ENCODE measurements at regions not wholly inside any gene's neighbourhood (a gene's known extent, or its start where the extent isn't known, plus 50 kb on each side); places are given as distances from the start of the nearest gene placed in this dataset.
A peak's percentile ranks its signal among the peaks of the same experiment; 100 is the strongest.
"Not testable (repeated sequence)": the region's sequence is repeated elsewhere in the genome, so short reads cannot be mapped to it uniquely, and the experiment has no call there.

GRCh38 chr5:56732121-56732520 lies 83.2 kb upstream of the MAP3K1 start:
- no peak for DNase-seq (ENCODE audit: low read depth)

- not testable (repeated sequence) for DNase-seq (ENCODE audit: low read depth)
Observed at GRCh38 chr5:56731473-56731872, 83.9 kb upstream of the MAP3K1 start.

GRCh38 chr5:56729488-56729887 lies 85.9 kb upstream of the MAP3K1 start:
- no peak for DNase-seq (ENCODE audit: low read depth)

- no peak for DNase-seq (ENCODE audit: low read depth)
Observed at GRCh38 chr5:56725711-56726411, 89.5 kb upstream of the MAP3K1 start.

- DNase-seq (ENCODE audit: low read depth) = not testable (repeated sequence)
Observed at GRCh38 chr5:56724857-56725256, 90.5 kb upstream of the MAP3K1 start.

- no peak for DNase-seq (ENCODE audit: low read depth)
Observed at GRCh38 chr5:56722317-56722716, 93.0 kb upstream of the MAP3K1 start.

GRCh38 chr5:56717253-56717987 lies 97.9 kb upstream of the MAP3K1 start:
- DNase-seq (ENCODE audit: low read depth) = no peak

- DNase-seq (ENCODE audit: low read depth) = no peak
Observed at GRCh38 chr5:56715986-56716385, 99.4 kb upstream of the MAP3K1 start.

GRCh38 chr5:56712895-56713591 lies 102.3 kb upstream of the MAP3K1 start:
- DNase-seq (ENCODE audit: low read depth) = no peak

GRCh38 chr5:56710826-56711590 lies 104.3 kb upstream of the MAP3K1 start:
- DNase-seq (ENCODE audit: low read depth) = no peak

GRCh38 chr5:56706504-56706903 lies 108.8 kb upstream of the MAP3K1 start:
- no peak for DNase-seq (ENCODE audit: low read depth)

GRCh38 chr5:56705217-56705616 lies 110.1 kb upstream of the MAP3K1 start:
- no peak for DNase-seq (ENCODE audit: low read depth)

GRCh38 chr5:56703952-56704351 lies 111.4 kb upstream of the MAP3K1 start:
- no peak for DNase-seq (ENCODE audit: low read depth)

- no peak for DNase-seq (ENCODE audit: low read depth)
Observed at GRCh38 chr5:56700711-56701110, 114.6 kb upstream of the MAP3K1 start.

GRCh38 chr5:56699538-56699937 lies 115.8 kb upstream of the MAP3K1 start:
- DNase-seq (ENCODE audit: low read depth) = no peak

- DNase-seq (ENCODE audit: low read depth) = no peak
Observed at GRCh38 chr5:56698463-56699381, 116.6 kb upstream of the MAP3K1 start.

GRCh38 chr5:56696900-56697299 lies 118.4 kb upstream of the MAP3K1 start:
- no peak for DNase-seq (ENCODE audit: low read depth)

- peak; percentile 34 for DNase-seq (ENCODE audit: low read depth)
Observed at GRCh38 chr5:56693220-56693579, 122.1 kb upstream of the MAP3K1 start.

GRCh38 chr5:56692359-56693219 lies 122.8 kb upstream of the MAP3K1 start:
- no peak for DNase-seq (ENCODE audit: low read depth)

GRCh38 chr5:56688402-56688801 lies 126.9 kb upstream of the MAP3K1 start:
- no peak for DNase-seq (ENCODE audit: low read depth)
